ENCODE measurements at regions not wholly inside any gene's neighbourhood (a gene's known extent, or its start where the extent isn't known, plus 50 kb on each side); places are given as distances from the start of the nearest gene placed in this dataset.
A peak's percentile ranks its signal among the peaks of the same experiment; 100 is the strongest.

- TF ChIP-seq CTCF (IDR thresholded peaks at IDR 0.05) (no peak), EZH2 (IDR thresholded peaks at IDR 0.05; ENCODE audit: borderline replicate concordance, insufficient read depth, low read depth, low read length, poor library complexity, severe bottlenecking) (no peak)
- no peaks in the 10 kb centered on the region for H3K9me3 Mint-ChIP-seq (ENCODE audit: insufficient read depth)
- 57% methylated on average over 1 of the region's 1 CpG for WGBS (ENCODE audit: insufficient coverage)
- Histone ChIP-seq H3K4me1 (ENCODE audit: control insufficient read depth in 2 of 2, insufficient read depth in 2 of 2, low read length in 2 of 2) (peaks cover 22 to 26% of the 10 kb centered on the region in 2 donors), H4K20me1 (ENCODE audit: control insufficient read depth, insufficient read depth, low read length, poor library complexity, severe bottlenecking) (no peaks in the 10 kb centered on the region), H3K4me2 (replicated peaks; ENCODE audit: low read depth, low read length, poor library complexity, severe bottlenecking) (no peak overlapping the region), H3K9ac (ENCODE audit: low read length) (no peak overlapping the region), H3K4me3 (ENCODE audit: control extremely low read depth in 1 of 5, extremely low read depth in 1 of 5, insufficient read depth in 1 of 5, low read depth in 2 of 5, low read length in 4 of 5) (no peak overlapping the region), H3K27ac (ENCODE audit: low read length in 2 of 2) (no peak overlapping the region), H3K36me3 (replicated peaks in 1 of 2; ENCODE audit: control extremely low read depth in 1 of 2, control insufficient read depth in 1 of 2, extremely low read depth in 1 of 2, insufficient read depth in 2 of 2, low read length in 1 of 2) (no peaks in the 10 kb centered on the region), H2AFZ (ENCODE audit: insufficient read depth, low read depth, low read length, poor library complexity, severe bottlenecking) (no peak overlapping the region), H3K27me3 (replicated peaks in 1 of 4; ENCODE audit: control extremely low read depth in 1 of 4, control insufficient read depth in 3 of 4, insufficient read depth in 4 of 4, low read length in 3 of 4) (no peaks in the 10 kb centered on the region), H3K79me2 (ENCODE audit: control insufficient read depth, insufficient read depth, low read length) (no peaks in the 10 kb centered on the region), H3K9me3 (ENCODE audit: control extremely low read depth in 1 of 3, control insufficient read depth in 2 of 3, insufficient read depth in 1 of 3, low read length in 2 of 3) (no peaks in the 10 kb centered on the region)
- ChIA-PET CTCF (interaction anchor here (0.8 to 1.7 kb wide), 3 partner anchors 12 to 78 kb away, joined by 3 to 4 read pairs (median 3); no protein-coding TSS in a partner anchor), POLR2A (no interaction called here)
- H3K27ac Mint-ChIP-seq: peak overlapping the region; percentile 17
- no peaks in the 10 kb centered on the region for H3K27me3 Mint-ChIP-seq
- intact Hi-C loops (cut with micrococcal nuclease): no loop called here
- peaks cover 32% of the 10 kb centered on the region for H3K4me1 Mint-ChIP-seq
- no peak for DNase-seq
- ATAC-seq (ENCODE audit: low read depth): no peak
- H3K4me3 Mint-ChIP-seq: no peak overlapping the region
Observed at GRCh38 chr9:109981091-109981490, 201.1 kb downstream of the PALM2AKAP2 start.

- no peaks in the 10 kb centered on the region for H3K27me3 Mint-ChIP-seq
- intact Hi-C loops (cut with micrococcal nuclease): no loop called here
- H3K27me3 ChIP-seq (replicated peaks in 1 of 4; ENCODE audit: control extremely low read depth in 1 of 4, control insufficient read depth in 3 of 4, insufficient read depth in 4 of 4, low read length in 3 of 4): no peaks in the 10 kb centered on the region
- ATAC-seq (ENCODE audit: low read depth) (no peak), DNase-seq (no peak)
- H3K4me3 Mint-ChIP-seq: no peak overlapping the region
- ChIA-PET POLR2A (interaction anchor here (0.6 to 1.5 kb wide), 2 partner anchors 66 to 73 kb away, joined by 3 to 7 read pairs; no protein-coding TSS in a partner anchor), CTCF (interaction anchor here (0.9 to 1.4 kb wide), 2 partner anchors 20 to 74 kb away, joined by 3 to 4 read pairs; no protein-coding TSS in a partner anchor)
- no peak overlapping the region for H3K27ac Mint-ChIP-seq
- no peaks in the 10 kb centered on the region for H3K36me3 ChIP-seq (replicated peaks in 1 of 2; ENCODE audit: control extremely low read depth in 1 of 2, control insufficient read depth in 1 of 2, extremely low read depth in 1 of 2, insufficient read depth in 2 of 2, low read length in 1 of 2)
- H3K4me3 ChIP-seq (ENCODE audit: control extremely low read depth in 1 of 5, extremely low read depth in 1 of 5, insufficient read depth in 1 of 5, low read depth in 2 of 5, low read length in 4 of 5): no peak overlapping the region
- no CpG with 5 or more reads among the region's 1 CpG for WGBS (ENCODE audit: insufficient coverage)
- H3K9me3 ChIP-seq (ENCODE audit: control extremely low read depth in 1 of 3, control insufficient read depth in 2 of 3, insufficient read depth in 1 of 3, low read length in 2 of 3): peaks cover 1 to 13% (median 12%) of the 10 kb centered on the region in 3 donors
- no peaks in the 10 kb centered on the region for H3K4me1 ChIP-seq (ENCODE audit: control insufficient read depth in 2 of 2, insufficient read depth in 2 of 2, low read length in 2 of 2)
- H4K20me1 ChIP-seq (ENCODE audit: control insufficient read depth, insufficient read depth, low read length, poor library complexity, severe bottlenecking): no peaks in the 10 kb centered on the region
- H3K9ac ChIP-seq (ENCODE audit: low read length): no peak overlapping the region
- H2AFZ ChIP-seq (ENCODE audit: insufficient read depth, low read depth, low read length, poor library complexity, severe bottlenecking): no peak overlapping the region
- H3K79me2 ChIP-seq (ENCODE audit: control insufficient read depth, insufficient read depth, low read length): no peaks in the 10 kb centered on the region
- TF ChIP-seq CTCF (IDR thresholded peaks at IDR 0.05) (no peak), EZH2 (IDR thresholded peaks at IDR 0.05; ENCODE audit: borderline replicate concordance, insufficient read depth, low read depth, low read length, poor library complexity, severe bottlenecking) (no peak)
- H3K9me3 Mint-ChIP-seq (ENCODE audit: insufficient read depth): peaks cover 4% of the 10 kb centered on the region
- H3K4me1 Mint-ChIP-seq: peaks cover 2% of the 10 kb centered on the region
- H3K27ac ChIP-seq (ENCODE audit: low read length in 2 of 2): no peak overlapping the region
- no peak overlapping the region for H3K4me2 ChIP-seq (replicated peaks; ENCODE audit: low read depth, low read length, poor library complexity, severe bottlenecking)
Observed at GRCh38 chr9:109986521-109986991, 206.6 kb downstream of the PALM2AKAP2 start.

Data from B cell (primary cell).